ENCODE measurements at regions not wholly inside any gene's neighbourhood (a gene's known extent, or its start where the extent isn't known, plus 50 kb on each side); places are given as distances from the start of the nearest gene placed in this dataset.
A peak's percentile ranks its signal among the peaks of the same experiment; 100 is the strongest.

DNA sequence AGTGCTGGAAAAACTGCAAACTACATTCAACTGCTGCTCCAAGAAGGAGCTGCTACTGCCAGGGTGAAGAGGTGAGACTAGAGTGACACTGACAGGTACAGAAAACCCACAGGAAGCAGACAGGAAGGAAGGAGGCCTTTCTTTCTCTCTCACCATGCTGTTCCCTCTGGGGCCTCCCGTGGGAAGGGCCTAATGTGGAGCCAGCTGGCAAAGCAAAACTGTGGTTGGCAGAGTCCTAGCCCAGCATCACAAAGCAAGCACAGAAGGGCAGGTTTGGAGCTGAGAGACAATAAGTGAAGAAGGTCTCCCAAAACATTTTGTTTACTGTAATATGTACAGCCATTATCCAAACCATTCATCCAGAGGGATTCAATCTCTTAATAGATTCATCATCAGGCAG is 122.5 kb upstream of the MAX start:
- Mint-ChIP-seq H3K9me3 (no peaks in the 10 kb centered on the region), H3K4me3 (no peak overlapping the region), H3K27me3 (ENCODE audit: low read depth) (peaks cover 2% of the 10 kb centered on the region), H3K4me1 (ENCODE audit: low read depth) (peaks cover 55% of the 10 kb centered on the region), H3K36me3 (ENCODE audit: insufficient read depth) (no peaks in the 10 kb centered on the region)
- DNase-seq: no peak
- ATAC-seq: no peak

GRCh38 chr14:65225299-65226159 is 123.2 kb upstream of the MAX start:
- Mint-ChIP-seq H3K36me3 (ENCODE audit: insufficient read depth) (no peaks in the 10 kb centered on the region), H3K9me3 (no peaks in the 10 kb centered on the region), H3K4me3 (no peak overlapping the region), H3K4me1 (ENCODE audit: low read depth) (peaks cover 62% of the 10 kb centered on the region), H3K27me3 (ENCODE audit: low read depth) (peaks cover 2% of the 10 kb centered on the region)
- ATAC-seq: no peak
- no peak for DNase-seq

- Mint-ChIP-seq H3K9me3 (no peaks in the 10 kb centered on the region), H3K36me3 (ENCODE audit: insufficient read depth) (no peaks in the 10 kb centered on the region), H3K4me1 (ENCODE audit: low read depth) (peaks cover 60% of the 10 kb centered on the region), H3K27me3 (ENCODE audit: low read depth) (peaks cover 2% of the 10 kb centered on the region), H3K4me3 (no peak overlapping the region)
- DNase-seq (no peak), ATAC-seq (no peak)
These were observed 124.7 kb upstream of the MAX start for GRCh38 chr14:65226824-65227604.

GRCh38 chr14:65228436-65228835 is 126.1 kb upstream of the MAX start:
- peak; percentile 19 to 21 for ATAC-seq
- H3K4me1 Mint-ChIP-seq (ENCODE audit: low read depth): peaks cover 48% of the 10 kb centered on the region
- H3K36me3 Mint-ChIP-seq (ENCODE audit: insufficient read depth): no peaks in the 10 kb centered on the region
- peak overlapping the region; percentile 49 for H3K4me3 Mint-ChIP-seq
- H3K9me3 Mint-ChIP-seq: no peaks in the 10 kb centered on the region
- DNase-seq: no peak
- H3K27me3 Mint-ChIP-seq (ENCODE audit: low read depth): peaks cover 2% of the 10 kb centered on the region

DNA sequence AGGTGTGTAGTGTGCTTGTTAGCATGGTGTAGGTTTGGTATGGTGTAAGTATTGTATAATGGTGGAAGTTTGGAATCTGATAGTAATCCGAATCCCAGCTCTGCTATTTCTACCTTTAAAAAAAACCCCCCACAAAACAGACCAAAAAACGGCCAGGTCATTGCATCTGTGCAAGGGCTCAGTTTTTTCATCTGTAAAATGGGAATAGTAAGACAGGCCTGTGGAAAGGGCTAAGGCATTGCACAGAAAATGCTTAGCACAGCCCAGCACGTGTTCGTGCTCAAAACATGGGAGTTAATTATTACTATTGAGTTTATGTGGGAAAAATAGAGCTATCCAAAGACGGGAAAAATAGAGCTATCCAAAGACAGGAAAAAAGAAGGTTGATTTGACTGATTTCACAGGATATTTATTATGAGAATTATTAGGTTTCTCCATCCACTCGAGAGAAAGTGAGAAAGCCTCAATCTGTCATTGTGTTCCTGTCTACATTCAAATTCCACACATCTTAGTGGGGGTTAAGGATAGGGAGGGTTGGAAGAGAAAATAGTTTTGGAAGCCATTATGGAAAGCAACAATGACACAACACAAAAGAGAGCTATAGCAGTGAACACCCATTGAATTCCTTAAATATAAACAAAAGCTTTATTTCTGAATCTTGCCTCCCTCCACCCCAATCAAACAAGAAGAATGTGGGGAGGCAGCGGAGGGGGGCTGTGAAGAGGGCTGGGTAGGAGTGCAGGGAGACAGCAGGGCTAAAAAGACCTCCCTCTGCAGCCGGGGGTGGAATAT is 126.8 kb upstream of the MAX start:
- DNase-seq (no peak), ATAC-seq (no peak)
- peaks cover 2% of the 10 kb centered on the region for H3K27me3 Mint-ChIP-seq (ENCODE audit: low read depth)
- H3K4me3 Mint-ChIP-seq: peak overlapping the region; percentile 81
- H3K9me3 Mint-ChIP-seq: no peaks in the 10 kb centered on the region
- H3K36me3 Mint-ChIP-seq (ENCODE audit: insufficient read depth): no peaks in the 10 kb centered on the region
- peaks cover 49% of the 10 kb centered on the region for H3K4me1 Mint-ChIP-seq (ENCODE audit: low read depth)

DNA sequence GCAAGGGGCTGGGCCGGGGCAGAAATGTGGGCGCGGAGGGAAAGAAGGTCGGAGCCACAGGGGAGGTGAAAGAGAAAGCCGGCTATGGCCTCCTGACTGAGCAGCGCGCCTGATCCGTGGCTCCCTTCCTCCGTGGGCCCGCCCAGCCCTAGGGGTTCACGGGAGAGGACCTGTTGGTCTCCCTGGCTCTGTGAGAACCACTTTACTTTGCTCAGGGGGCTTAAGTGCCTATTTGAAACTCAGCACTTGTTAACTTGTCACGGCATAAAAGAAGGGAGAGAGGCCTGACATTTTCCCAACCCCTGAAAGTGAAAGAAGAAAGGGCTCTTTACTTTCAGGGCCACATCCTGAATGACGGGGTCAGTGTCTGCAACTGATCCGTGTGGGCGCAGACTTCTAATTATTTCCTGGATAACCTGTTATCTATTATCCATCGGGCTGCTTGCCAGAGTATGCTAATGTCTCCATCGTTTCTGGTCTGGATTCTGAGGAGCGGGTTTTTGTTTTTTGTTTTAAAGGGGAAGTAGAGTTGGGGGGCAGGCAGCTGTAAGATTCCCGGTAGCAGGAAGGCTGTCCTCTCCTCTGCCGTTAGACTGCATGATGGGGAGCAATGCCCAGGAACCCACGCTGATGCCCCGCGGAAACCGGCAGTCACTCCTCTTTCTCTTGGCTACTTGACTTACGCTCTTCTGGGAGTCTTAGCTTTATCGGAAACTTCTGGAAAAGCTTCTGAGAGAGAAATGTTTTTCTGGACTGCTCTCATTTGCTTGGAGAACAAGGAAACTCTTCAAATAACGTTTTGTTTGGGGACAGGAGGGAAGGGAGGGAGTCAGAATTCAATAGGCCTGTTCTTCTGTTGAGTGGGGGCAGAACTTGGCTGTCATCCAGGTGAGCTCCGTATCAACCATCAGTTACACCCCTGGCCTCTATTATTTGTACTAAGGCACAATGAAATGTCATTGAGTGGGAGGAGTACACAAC is 127.7 kb upstream of the MAX start:
- peak; percentile 84 to 85 for ATAC-seq
- Mint-ChIP-seq H3K27me3 (ENCODE audit: low read depth) (peaks cover 2% of the 10 kb centered on the region), H3K9me3 (no peaks in the 10 kb centered on the region), H3K4me1 (ENCODE audit: low read depth) (peaks cover 43% of the 10 kb centered on the region), H3K4me3 (peak overlapping the region; percentile 81), H3K36me3 (ENCODE audit: insufficient read depth) (no peaks in the 10 kb centered on the region)
- DNase-seq: peak; percentile 25

GRCh38 chr14:65231286-65231980 is 129.1 kb upstream of the MAX start:
- Mint-ChIP-seq H3K27me3 (ENCODE audit: low read depth) (peaks cover 2% of the 10 kb centered on the region), H3K4me1 (ENCODE audit: low read depth) (peaks cover 31% of the 10 kb centered on the region)

DNA sequence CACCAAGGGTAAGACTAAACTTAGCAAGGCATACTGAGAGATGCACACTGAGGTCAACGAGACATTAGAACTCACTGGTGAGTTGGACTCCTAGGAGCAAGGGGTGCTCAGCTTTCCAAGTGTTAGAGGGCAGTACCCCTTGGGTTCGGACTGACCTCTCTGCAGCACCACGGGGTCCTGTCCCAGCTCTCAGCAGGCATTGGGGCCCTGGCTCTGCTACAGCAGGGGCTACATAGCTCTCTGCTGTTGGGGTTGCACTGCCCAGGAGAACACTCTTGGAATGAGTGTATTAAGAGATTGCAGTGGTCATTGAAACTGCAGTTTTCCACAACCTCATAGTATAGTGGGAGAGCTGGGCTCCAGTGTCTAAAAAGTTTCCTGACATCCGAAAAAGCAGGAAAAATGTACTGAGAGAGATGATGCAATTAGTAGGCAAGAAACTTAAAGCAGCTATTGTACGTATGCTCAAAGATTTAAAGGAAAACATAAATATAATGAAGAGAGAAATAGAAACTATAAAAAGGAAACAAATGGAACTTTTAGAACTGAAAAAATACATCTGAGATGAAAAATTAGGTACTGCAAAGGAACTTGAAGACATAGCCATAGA is 132.5 kb upstream of the MAX start:
- Mint-ChIP-seq H3K27me3 (ENCODE audit: low read depth) (no peaks in the 10 kb centered on the region), H3K4me1 (ENCODE audit: low read depth) (peaks cover 13% of the 10 kb centered on the region), H3K36me3 (ENCODE audit: insufficient read depth) (no peaks in the 10 kb centered on the region), H3K4me3 (no peak overlapping the region), H3K9me3 (no peaks in the 10 kb centered on the region)
- ATAC-seq (no peak), DNase-seq (no peak)

More at GRCh38 chr14:65231286-65231980, 129.1 kb upstream of the MAX start:
- Mint-ChIP-seq H3K9me3 (no peaks in the 10 kb centered on the region), H3K4me3 (no peak overlapping the region), H3K36me3 (ENCODE audit: insufficient read depth) (no peaks in the 10 kb centered on the region)
- DNase-seq (no peak), ATAC-seq (no peak)

DNA sequence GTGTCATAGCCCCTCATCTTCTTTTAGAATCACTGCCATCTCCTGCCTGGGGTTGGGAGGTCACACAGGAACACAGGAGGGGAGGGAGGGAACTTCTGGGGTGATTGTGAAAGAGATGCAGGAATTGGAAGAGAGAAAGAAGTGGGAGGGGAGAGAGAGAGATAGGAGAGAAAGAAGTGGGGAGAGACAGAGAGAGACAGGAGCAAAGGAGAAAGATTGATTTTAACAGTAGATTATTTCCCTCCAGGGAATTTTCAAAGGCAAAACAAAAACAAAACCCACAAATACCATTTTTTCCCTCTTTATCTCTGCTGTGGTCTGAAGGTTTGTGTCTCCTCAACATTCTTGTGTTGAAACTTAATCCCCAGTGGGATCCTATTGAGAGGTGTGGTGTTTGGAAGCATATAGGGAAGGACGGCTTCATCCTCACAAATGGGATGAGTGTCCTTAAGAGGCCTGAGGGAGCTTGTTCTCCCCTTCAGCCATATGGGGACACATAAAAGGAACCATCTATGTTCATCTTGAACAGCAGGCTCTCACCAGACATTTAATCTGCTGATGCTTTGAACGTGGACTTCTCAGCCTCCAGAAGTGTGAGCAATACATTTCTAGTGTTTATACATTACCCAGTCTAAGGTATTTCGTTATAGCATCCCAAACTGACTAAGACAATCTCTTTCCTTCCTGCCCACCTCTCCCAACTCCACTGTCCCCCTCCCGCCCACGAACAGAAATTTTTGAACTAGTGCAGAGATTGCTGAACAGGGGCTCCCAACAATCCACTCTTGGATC is 134.9 kb upstream of the MAX start:
- no peaks in the 10 kb centered on the region for H3K36me3 Mint-ChIP-seq (ENCODE audit: insufficient read depth)
- peaks cover 11% of the 10 kb centered on the region for H3K4me1 Mint-ChIP-seq (ENCODE audit: low read depth)
- ATAC-seq (no peak), DNase-seq (no peak)
- H3K4me3 Mint-ChIP-seq: no peak overlapping the region
- H3K27me3 Mint-ChIP-seq (ENCODE audit: low read depth): no peaks in the 10 kb centered on the region
- H3K9me3 Mint-ChIP-seq: no peaks in the 10 kb centered on the region

- no peaks in the 10 kb centered on the region for H3K36me3 Mint-ChIP-seq (ENCODE audit: insufficient read depth)
- H3K27me3 Mint-ChIP-seq (ENCODE audit: low read depth): no peaks in the 10 kb centered on the region
- peaks cover 11% of the 10 kb centered on the region for H3K4me1 Mint-ChIP-seq (ENCODE audit: low read depth)
- H3K4me3 Mint-ChIP-seq: no peak overlapping the region
- DNase-seq (no peak), ATAC-seq (no peak)
- no peaks in the 10 kb centered on the region for H3K9me3 Mint-ChIP-seq
These were observed 135.6 kb upstream of the MAX start for GRCh38 chr14:65237941-65238340.

DNA sequence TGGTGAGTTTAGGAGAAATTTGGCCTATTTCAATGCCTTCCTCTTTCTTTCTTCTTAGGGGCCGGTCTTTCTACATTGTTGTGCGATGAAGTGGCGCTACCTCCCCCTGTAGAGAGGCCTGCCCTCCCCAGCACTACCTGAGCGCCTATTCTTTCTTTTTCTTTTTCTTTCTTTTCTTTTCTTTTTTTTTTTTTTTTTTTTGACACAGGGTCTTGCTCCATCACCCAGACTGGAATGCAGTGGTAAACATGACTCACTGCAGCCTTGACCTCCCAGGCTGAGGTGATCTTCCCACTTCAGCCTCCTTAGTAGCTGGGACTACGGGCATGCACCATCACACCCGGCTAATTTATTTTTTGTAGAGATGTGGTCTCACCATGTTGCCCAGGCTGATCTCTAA is 136.1 kb upstream of the MAX start:
- no peaks in the 10 kb centered on the region for H3K9me3 Mint-ChIP-seq
- H3K27me3 Mint-ChIP-seq (ENCODE audit: low read depth): no peaks in the 10 kb centered on the region
- H3K36me3 Mint-ChIP-seq (ENCODE audit: insufficient read depth): no peaks in the 10 kb centered on the region
- H3K4me1 Mint-ChIP-seq (ENCODE audit: low read depth): peaks cover 11% of the 10 kb centered on the region
- no peak overlapping the region for H3K4me3 Mint-ChIP-seq
- DNase-seq (no peak), ATAC-seq (no peak)

Data from activated T-cell treated with anti-CD3 and anti-CD28 coated beads, Interleukin-2, amount 50 U/mL, for 4 hours (primary cell).